Activated CD4-positive, alpha-beta T cell treated with anti-CD3 and anti-CD28 coated beads, Interleukin-2, amount 50 U/mL, for 24 hours (primary cell): ENCODE measurements at regions not wholly inside any gene's neighbourhood (a gene's known extent, or its start where the extent isn't known, plus 50 kb on each side); places are given as distances from the start of the nearest gene placed in this dataset.
A peak's percentile ranks its signal among the peaks of the same experiment; 100 is the strongest.
"Not testable (repeated sequence)": the region's sequence is repeated elsewhere in the genome, so short reads cannot be mapped to it uniquely, and the experiment has no call there.

Experiments
- DNase-seq, 2 donors: peaks; one replicate each; pipeline ENCODE4 v3.0.0-alpha.2; 2020; ENCODE audit warnings: low read depth in 1 of 2, low spot score in 1 of 2

- DNase-seq: no peak
Measured at GRCh38 chr1:37310064-37310463, 164.3 kb upstream of the ZC3H12A start.

DNA sequence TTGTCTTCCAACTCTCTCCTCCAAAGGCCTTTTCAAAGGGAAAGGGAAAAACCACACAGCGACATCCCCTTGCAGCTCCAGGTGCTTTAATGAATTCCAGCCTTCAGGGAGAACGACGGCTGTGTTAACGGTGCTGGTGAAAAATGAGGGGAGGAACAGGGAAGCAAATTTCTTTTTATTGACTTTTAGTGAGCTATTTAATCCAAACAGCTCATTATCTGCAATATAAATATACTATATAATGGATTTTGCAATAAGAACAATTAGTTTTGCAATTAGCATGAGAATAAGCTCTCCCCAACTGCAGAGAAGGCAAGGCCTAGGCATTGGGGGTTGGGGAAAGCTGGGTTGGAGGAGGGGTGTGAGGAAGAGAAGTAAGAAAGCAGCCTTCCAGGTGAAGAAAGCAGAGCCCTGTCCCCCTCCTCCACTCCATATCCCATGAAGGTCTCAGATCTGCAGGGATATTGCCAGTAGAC, 159.0 kb upstream of the ZC3H12A start:
- no peak for DNase-seq

- DNase-seq: no peak
Measured at GRCh38 chr1:37317870-37318467, 156.4 kb upstream of the ZC3H12A start.

DNA sequence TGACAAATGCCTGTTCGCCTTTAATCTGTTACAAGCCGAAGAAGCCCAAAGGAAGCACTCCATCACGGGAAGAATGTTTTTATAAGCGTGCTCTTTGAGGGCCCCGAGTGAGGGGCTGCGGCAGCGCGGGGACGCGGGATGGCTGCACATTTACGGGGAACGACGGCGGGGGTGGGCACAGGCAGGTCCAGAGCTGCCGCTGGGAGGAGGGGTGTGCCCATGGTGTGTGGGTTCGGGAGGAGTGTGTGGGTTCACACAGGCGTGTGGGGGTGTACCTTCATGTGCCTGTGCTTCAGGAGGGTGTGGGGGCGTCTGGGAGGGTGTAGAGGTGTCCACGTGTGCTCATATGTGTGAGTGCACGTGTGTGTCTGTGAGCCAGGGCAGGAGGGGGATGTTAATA, 155.9 kb upstream of the ZC3H12A start:
- no peak for DNase-seq

- DNase-seq: no peak
Measured at GRCh38 chr1:37319284-37319683, 155.1 kb upstream of the ZC3H12A start.

DNA sequence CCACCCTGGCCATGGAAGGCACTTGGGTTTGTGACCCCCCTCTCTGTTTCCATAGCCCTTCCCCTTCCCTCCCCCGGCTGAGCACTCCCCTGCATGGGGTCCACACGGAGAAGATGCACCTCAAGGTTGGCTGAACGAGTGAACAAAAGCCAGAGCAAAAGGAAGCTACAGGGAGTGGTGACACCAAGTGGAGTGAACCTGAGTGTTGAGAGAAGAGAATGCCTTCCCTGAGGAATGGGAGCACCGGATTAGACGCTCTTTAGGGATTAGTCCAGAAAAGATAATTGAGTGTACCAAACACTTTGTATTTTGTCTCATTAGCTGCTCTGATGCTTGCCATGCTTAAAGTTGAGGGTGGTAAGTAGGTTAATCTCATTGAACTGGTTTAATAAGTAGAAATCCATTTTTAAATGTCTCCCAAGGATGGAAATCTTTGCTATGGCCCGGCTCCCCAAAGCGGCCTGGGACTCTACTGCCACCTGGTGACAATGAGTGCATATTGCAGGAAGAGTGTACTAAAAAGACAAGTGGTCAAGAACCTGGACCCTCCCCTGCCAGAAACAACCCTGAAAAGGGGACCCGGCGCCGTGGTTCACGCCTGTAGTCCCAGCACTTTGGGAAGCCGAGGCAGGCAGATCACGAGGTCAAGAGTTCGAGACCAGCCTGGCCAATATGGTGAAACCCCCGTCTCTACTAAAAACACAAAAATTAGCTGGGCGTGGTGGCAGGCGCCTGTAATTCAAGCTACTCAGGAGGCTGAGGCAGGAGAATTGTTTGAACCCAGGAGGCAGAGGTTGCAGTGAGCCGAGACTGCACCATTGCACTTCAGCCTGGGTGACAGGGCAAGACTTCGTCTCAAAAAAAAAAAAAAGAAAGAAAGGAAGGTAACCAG, 150.6 kb upstream of the ZC3H12A start:
- DNase-seq: peak in 1 of 2 donors; percentile 3

- DNase-seq: no peak
Measured at GRCh38 chr1:37325010-37325409, 149.4 kb upstream of the ZC3H12A start.

- no peak for DNase-seq
Measured at GRCh38 chr1:37325509-37326437, 148.6 kb upstream of the ZC3H12A start.

DNA sequence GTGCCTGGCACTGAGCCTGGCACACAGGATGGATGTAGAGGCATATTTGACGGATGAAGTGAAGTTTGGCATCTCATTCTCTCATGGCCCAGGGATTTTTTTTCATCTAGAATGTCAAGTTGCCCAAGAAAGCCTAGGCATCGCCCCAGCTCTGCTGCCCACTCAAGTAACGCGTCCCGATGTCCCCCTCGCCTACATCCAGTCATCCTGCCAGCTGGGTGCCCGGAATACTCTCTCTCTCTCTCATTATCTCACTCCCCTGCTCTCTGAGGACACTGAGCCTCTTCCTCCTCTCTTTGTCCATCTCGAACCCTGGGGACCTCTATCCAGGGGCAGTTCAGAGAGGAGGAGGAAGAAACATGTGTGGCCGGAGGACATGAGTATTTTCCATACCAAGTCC, 142.3 kb upstream of the ZC3H12A start:
- no peak for DNase-seq

DNA sequence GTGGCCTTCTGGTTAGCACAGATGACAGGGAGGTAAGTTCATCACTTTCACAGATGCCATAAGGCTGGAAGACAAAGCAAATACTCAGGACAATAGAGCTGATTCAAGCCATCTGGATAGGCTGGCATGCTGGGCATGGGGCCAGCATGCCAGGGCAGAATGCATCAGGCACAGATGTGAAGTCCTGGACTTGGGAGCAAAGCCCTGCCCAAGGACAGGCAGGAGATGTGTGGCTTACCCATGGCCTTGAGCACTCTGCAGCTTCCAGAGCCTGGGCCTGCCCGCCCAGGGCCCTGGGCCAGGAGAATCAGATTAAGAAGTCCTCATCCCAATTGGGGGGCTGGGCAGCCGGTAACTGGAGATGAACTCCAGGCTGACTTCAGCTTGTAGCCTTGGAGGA, 135.7 kb upstream of the ZC3H12A start:
- DNase-seq: no peak

DNA sequence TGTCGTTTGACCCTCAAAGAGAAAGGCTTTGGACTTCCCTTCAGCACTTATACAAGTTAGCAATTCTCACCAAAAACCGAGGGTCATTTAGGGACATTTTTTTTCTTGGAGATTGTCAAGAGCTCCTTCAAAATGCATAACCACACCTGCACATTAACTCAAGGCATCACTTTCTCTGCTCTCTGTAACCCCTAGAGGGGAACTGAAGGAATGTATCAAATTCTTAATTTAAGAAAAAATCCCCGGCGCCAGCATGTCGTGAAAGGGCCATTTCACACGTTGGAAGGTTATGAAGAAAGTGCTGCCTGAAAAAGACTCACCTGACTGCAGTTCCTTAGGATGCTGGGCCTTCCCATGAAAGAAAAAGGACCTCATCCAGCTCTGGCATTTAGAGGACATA, 131.6 kb upstream of the ZC3H12A start:
- DNase-seq: no peak

GRCh38 chr1:37347104-37347649, 127.2 kb upstream of the ZC3H12A start:
- no peak for DNase-seq

- no peak for DNase-seq
Measured at GRCh38 chr1:37353871-37354270, 120.5 kb upstream of the ZC3H12A start.

DNA sequence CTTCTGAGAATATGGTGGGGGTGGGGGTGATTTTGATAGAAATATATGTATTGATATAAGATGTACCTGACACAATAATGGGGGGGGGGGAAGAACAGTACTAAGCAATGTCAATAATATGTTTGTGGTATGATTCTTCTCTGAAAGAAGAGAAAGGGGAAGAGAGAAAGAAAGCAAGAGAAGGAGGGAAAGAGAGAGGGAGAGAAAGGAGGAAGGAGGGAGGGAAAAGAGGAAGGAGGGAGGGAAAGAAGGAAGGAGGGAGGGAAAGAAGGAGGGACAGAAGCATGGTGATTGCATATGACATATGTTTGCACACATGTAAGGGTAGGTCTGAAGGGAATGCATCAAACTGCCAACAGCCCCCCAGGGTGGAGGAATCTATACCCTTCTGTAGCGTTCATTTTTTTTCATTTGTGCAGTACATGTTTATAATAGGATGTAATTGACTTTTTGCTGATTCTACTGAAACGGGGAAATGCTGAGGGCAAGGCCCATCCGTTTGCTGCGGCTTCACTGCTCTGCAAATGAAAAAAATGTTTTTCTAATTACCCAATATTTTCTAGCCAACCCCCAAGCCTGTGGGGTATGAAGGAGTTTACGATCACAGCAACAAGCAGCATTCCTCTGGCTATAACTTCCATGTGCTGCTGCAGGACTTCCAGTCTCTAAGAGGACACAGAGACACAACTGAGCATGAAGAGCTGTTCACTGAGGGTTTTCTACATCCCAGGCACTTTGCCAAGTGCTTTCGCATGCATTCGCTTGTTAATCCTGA, 119.3 kb upstream of the ZC3H12A start:
- no peak for DNase-seq

DNA sequence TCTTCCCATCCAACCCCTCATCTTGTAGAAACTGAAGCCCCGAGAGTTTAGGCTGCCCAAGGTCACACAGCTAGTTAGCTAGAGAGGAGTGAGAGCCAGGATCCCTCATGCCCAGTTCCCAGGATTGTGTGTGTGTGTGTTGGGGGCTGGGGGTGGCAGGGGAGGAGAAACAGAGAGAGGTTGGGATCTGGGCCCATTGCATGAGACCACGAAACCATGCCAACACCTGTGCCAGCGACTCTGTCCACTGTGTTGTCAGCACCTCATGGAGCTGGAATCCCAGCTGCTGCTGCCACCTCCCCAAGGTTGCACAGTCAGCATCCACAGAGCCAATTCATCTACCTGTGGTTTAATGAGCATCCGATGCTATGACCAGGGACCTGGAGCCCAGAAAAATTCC, 115.4 kb upstream of the ZC3H12A start:
- DNase-seq: no peak

DNA sequence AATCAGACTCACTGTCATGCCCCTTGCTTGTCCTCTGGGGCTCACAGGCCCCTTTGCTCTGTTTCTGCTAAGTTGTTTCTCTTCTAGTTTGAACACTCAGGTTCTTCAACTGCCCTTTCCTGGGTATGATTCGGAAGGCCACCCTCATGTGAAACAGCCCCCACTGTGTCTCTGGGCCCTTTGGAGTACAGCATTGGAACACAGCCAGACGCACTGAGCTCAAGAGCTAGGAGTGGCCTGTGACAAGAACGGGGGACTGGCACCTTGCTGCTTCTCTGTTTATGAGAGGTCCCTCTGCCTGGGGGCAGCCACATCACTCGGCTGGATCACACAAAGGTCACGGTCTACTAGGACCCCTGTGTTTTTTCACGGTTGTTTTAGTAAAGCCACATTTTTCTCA, 114.4 kb upstream of the ZC3H12A start:
- DNase-seq: no peak

DNA sequence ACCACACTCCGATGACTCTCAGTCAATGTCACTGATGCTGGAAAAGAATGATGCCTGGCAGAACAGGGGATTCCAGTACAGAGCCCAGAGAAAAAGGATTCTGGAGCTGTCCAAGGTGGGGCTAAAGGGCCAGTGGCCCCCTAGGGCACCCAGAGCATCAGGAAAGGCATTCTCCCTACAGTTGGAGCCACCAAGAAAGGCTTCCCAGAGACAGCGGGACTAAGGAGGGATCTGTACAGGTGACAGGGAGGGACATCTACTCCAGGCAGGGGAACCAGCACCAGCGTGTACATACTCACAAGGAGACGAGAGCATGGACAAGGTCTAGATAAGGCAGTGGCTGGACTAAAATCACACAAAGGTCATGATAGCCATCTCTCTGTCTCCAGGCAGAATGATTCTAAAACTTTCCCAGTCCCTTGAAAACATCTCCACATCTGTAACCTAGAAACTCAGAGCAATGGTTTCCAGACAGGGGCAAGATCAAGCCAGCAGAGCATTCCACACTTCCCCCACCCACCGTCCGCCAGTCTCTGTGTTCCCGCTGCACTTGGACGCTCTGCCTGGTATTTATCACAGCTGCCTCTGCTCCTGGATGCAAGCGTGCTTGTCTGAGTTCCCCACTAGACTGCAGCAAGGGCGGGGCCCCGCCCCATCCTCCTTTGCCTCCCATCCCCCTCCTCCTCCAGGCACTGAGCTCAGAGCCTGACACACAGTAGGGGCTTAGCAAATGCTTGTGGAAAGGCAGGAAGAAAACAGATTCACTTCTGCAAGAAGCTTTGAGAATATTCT, 111.6 kb upstream of the ZC3H12A start:
- no peak for DNase-seq

- DNase-seq: no peak
Measured at GRCh38 chr1:37363535-37363934, 110.8 kb upstream of the ZC3H12A start.

GRCh38 chr1:37368665-37369315, 105.6 kb upstream of the ZC3H12A start:
- DNase-seq: not testable (repeated sequence)
